UCSD-AML1 (cell line): ENCODE measurements at regions not wholly inside any gene's neighbourhood (a gene's known extent, or its start where the extent isn't known, plus 50 kb on each side); places are given as distances from the start of the nearest gene placed in this dataset.

Experiments used
- DNase-seq: peaks from one replicate; lab custom pipeline; 2025; ENCODE audit not compliant: unreplicated experiment; lab: John Stamatoyannopoulos, UW

GRCh38 chr1:101153692-101154091 lies 83.1 kb upstream of the S1PR1 start:
- DNase-seq, result no peak

- DNase-seq, result no peak
Measured at GRCh38 chr1:101152633-101153032, 84.2 kb upstream of the S1PR1 start.

GRCh38 chr1:101151286-101151685 lies 85.5 kb upstream of the S1PR1 start:
- DNase-seq, result no peak

- no peak for DNase-seq
Measured at GRCh38 chr1:101150670-101151069, 86.1 kb upstream of the S1PR1 start.

GRCh38 chr1:101150266-101150665 lies 86.6 kb upstream of the S1PR1 start:
- DNase-seq, result no peak

GRCh38 chr1:101148980-101149379 lies 87.8 kb upstream of the S1PR1 start:
- no peak for DNase-seq

GRCh38 chr1:101147381-101147780 lies 89.4 kb upstream of the S1PR1 start:
- no peak for DNase-seq

- no peak for DNase-seq
Measured at GRCh38 chr1:101145449-101145820, 91.4 kb upstream of the S1PR1 start.

GRCh38 chr1:101144671-101145448 lies 92.0 kb upstream of the S1PR1 start:
- DNase-seq, result no peak

GRCh38 chr1:101142244-101142643 lies 94.6 kb upstream of the S1PR1 start:
- no peak for DNase-seq

- no peak for DNase-seq
Measured at GRCh38 chr1:101141376-101141775, 95.4 kb upstream of the S1PR1 start.

GRCh38 chr1:101139821-101140718 lies 96.7 kb upstream of the S1PR1 start:
- DNase-seq, result no peak

- DNase-seq, result no peak
Measured at GRCh38 chr1:101139130-101139529, 97.7 kb upstream of the S1PR1 start.

GRCh38 chr1:101137144-101138126 lies 99.4 kb upstream of the S1PR1 start:
- DNase-seq, result no peak

- DNase-seq, result no peak
Measured at GRCh38 chr1:101136739-101137138, 100.1 kb upstream of the S1PR1 start.

- DNase-seq, result no peak
Measured at GRCh38 chr1:101136271-101136670, 100.5 kb upstream of the S1PR1 start.

GRCh38 chr1:101135526-101135925 lies 101.3 kb upstream of the S1PR1 start:
- DNase-seq, result no peak

- DNase-seq, result no peak
Measured at GRCh38 chr1:101131239-101131843, 105.5 kb upstream of the S1PR1 start.

- DNase-seq, result no peak
Measured at GRCh38 chr1:101130673-101131072, 105.1 kb upstream of the DPH5 start.

GRCh38 chr1:101128846-101129245 lies 103.3 kb upstream of the DPH5 start:
- DNase-seq, result no peak
